PFSK-1 (cell line): ENCODE measurements at regions not wholly inside any gene's neighbourhood (a gene's known extent, or its start where the extent isn't known, plus 50 kb on each side); places are given as distances from the start of the nearest gene placed in this dataset.

Experiments
- FOXP2 ChIP-seq: optimal IDR thresholded peaks from 2 replicates; pipeline ENCODE3; 2011; ENCODE audit warnings: borderline replicate concordance, control low read depth, inconsistent platforms; ENCODE audit not compliant: insufficient read depth; ENCODE audit errors: extremely low read length, extremely low read depth
- POLR2AphosphoS5 ChIP-seq: IDR thresholded peaks from 2 replicates; pipeline ENCODE4 v1.6.1; 2012; ENCODE audit warnings: low read depth, mild to moderate bottlenecking, control low read depth, low read length, moderate library complexity
- REST ChIP-seq, 2 experiments: IDR thresholded peaks; 2 replicates each; pipeline versions ENCODE4 v1.6.1 to v1.8.0; 2011 to 2012; ENCODE audit warnings: low read depth in 2 of 2, low read length in 2 of 2, control low read depth in 1 of 2, inconsistent platforms in 1 of 2, mild to moderate bottlenecking in 1 of 2, moderate library complexity in 1 of 2; ENCODE audit not compliant: insufficient read depth in 1 of 2
- SIN3A ChIP-seq: IDR thresholded peaks from 2 replicates; pipeline ENCODE4 v1.6.1; 2012; ENCODE audit warnings: mild to moderate bottlenecking, low read length, moderate library complexity, borderline replicate concordance; ENCODE audit not compliant: insufficient read depth
- TAF1 ChIP-seq: IDR thresholded peaks from 2 replicates; pipeline ENCODE4 v1.6.1; 2012; ENCODE audit warnings: low read length, control low read depth, borderline replicate concordance; ENCODE audit not compliant: insufficient read depth

- TF ChIP-seq POLR2AphosphoS5: no peak
- TF ChIP-seq SIN3A: no peak
- no peak for TF ChIP-seq TAF1
- no peak for TF ChIP-seq REST (IDR thresholded peaks at IDR 0.05; ENCODE audit: insufficient read depth in 1 of 2, low read depth in 2 of 2, low read length in 2 of 2)
- TF ChIP-seq FOXP2: no peak
Observed at GRCh38 chr20:62555642-62556420, 80.0 kb upstream of the GATA5 start.
